BE2C (cell line): ENCODE measurements at regions not wholly inside any gene's neighbourhood (a gene's known extent, or its start where the extent isn't known, plus 50 kb on each side); places are given as distances from the start of the nearest gene placed in this dataset.

Experiments used
- DNase-seq: peaks from one replicate; pipeline ENCODE4 v3.0.0-alpha.2; 2020
- H3K27me3 ChIP-seq: fragments of 250-450 bp; sonication (Bioruptor Pico); 2 replicates; pipeline ENCODE4 v1.5.1; 2020; ENCODE audit warnings: mild to moderate bottlenecking
- H3K36me3 ChIP-seq: fragments of 250-450 bp; sonication (Bioruptor Pico); 2 replicates; pipeline ENCODE4 v1.5.1; 2020; ENCODE audit warnings: mild to moderate bottlenecking
- H3K4me1 ChIP-seq: fragments of 250-450 bp; sonication (Bioruptor Pico); 2 replicates; pipeline ENCODE4 v1.5.1; 2020
- H3K4me3 ChIP-seq: 2 replicates; pipeline ENCODE4 v1.5.1; 2011; ENCODE audit warnings: low read depth, low read length
- H3K9me3 ChIP-seq: fragments of 250-450 bp; sonication (Bioruptor Pico); 2 replicates; pipeline ENCODE4 v1.5.1; 2020
- TF ChIP-seq, protein P1 (sequence below): IDR thresholded peaks from 2 replicates; pipeline ENCODE4 v1.5.1; 2012; ENCODE audit warnings: mild to moderate bottlenecking, low read depth, low read length

DNA sequence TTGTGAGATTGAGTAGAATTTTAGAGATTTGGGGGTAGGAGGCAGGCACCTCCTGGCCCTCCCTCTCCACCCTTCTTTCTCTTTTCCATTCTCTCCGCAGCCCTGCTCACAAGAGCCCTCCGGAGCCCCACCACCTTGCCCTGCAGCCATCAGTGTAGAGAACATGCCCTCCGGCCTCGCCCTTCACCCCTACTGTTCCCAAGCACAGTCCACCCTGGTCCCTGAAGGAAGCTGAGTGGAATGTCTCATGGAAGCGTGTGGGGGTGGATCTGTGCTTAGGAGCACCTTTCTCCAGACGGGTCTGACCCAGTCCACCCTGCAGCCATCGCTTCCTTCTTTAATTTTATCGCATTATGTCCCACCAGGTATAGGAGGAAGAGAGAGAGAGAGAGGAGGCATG is 267.1 kb downstream of the NSG2 start:
- no peak for DNase-seq
- Histone ChIP-seq H3K36me3 (no peaks in the 10 kb centered on the region), H3K4me3 (no peak overlapping the region), H3K9me3 (no peaks in the 10 kb centered on the region), H3K4me1 (peaks cover 32% of the 10 kb centered on the region), H3K27me3 (no peaks in the 10 kb centered on the region)
- TF ChIP-seq, protein P1, sequence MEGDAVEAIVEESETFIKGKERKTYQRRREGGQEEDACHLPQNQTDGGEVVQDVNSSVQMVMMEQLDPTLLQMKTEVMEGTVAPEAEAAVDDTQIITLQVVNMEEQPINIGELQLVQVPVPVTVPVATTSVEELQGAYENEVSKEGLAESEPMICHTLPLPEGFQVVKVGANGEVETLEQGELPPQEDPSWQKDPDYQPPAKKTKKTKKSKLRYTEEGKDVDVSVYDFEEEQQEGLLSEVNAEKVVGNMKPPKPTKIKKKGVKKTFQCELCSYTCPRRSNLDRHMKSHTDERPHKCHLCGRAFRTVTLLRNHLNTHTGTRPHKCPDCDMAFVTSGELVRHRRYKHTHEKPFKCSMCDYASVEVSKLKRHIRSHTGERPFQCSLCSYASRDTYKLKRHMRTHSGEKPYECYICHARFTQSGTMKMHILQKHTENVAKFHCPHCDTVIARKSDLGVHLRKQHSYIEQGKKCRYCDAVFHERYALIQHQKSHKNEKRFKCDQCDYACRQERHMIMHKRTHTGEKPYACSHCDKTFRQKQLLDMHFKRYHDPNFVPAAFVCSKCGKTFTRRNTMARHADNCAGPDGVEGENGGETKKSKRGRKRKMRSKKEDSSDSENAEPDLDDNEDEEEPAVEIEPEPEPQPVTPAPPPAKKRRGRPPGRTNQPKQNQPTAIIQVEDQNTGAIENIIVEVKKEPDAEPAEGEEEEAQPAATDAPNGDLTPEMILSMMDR, result no peak

DNA sequence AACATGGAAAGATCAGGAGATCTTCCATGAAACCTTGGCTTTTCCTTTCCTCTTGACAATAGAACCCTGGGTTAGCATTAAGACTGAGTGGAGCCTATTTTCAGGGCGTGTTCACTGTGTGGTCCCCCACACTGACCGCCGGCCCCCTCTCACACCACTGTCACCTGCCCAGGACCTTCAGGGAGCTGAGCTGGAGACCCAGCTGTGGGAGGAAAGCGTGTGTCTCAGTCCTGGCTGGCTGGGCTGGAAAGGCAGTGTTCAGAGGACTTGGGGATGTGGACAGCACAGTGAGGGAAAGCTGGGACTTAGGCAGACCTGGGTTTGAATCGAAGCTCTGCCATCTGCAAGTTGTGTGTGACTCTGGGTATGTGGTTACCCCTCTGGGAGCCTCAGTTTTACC is 268.1 kb downstream of the NSG2 start:
- no peak overlapping the region for H3K4me3 ChIP-seq
- H3K36me3 ChIP-seq, result no peaks in the 10 kb centered on the region
- H3K27me3 ChIP-seq, result no peaks in the 10 kb centered on the region
- H3K9me3 ChIP-seq, result no peaks in the 10 kb centered on the region
- no peak for DNase-seq
- TF ChIP-seq, protein P1, result no peak
- H3K4me1 ChIP-seq, result peaks cover 31% of the 10 kb centered on the region

DNA sequence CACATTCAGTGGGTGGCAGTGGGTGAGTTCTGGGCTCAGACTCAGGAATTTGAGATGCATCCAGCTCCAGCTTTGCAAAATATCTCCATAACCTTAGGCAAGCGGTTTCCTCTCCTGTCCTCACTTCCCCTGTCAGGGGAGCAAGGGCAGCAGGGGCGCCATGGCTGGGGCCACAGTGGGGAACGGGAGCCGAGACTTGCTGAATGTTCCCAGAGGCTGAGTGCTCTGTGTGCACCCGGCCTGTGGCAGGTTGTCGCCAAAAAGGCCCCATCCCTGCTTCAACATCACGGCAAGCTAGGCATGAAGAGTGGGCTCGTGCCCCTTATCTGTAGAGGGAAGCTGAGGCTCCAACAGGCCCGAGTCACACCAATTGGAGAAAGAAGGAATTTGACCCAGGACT is 268.8 kb downstream of the NSG2 start:
- no peak for DNase-seq
- no peaks in the 10 kb centered on the region for H3K9me3 ChIP-seq
- no peaks in the 10 kb centered on the region for H3K36me3 ChIP-seq
- H3K4me1 ChIP-seq, result peaks cover 25% of the 10 kb centered on the region
- TF ChIP-seq, protein P1, result no peak
- no peak overlapping the region for H3K4me3 ChIP-seq
- H3K27me3 ChIP-seq, result no peaks in the 10 kb centered on the region

DNA sequence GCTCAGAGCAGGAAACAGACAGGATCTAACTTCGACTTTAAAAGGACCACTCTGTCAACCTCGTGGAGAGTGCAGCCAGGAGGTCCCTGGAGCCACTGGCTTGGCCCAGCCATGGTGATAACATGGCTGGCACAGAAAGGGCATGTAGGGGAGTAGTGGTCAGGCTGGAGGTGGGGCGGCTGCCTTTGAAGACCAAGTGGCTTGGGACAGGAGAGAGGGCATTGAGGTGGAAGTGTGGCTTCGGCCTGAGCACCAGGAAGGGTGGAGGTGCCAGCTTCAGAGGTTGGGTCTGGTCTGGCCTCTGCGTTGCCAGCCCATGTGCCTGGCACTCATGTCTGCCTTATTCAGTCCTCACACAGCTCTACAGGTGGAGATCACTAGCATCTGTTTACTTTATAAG is 270.0 kb downstream of the NSG2 start:
- TF ChIP-seq, protein P1, result no peak
- no peaks in the 10 kb centered on the region for H3K27me3 ChIP-seq
- H3K9me3 ChIP-seq, result no peaks in the 10 kb centered on the region
- no peak for DNase-seq
- peaks cover 21% of the 10 kb centered on the region for H3K4me1 ChIP-seq
- H3K4me3 ChIP-seq, result no peak overlapping the region
- no peaks in the 10 kb centered on the region for H3K36me3 ChIP-seq

GRCh38 chr5:174315871-174316270 is 270.4 kb downstream of the NSG2 start:
- peaks cover 17% of the 10 kb centered on the region for H3K4me1 ChIP-seq
- no peaks in the 10 kb centered on the region for H3K36me3 ChIP-seq
- TF ChIP-seq, protein P1, result no peak
- H3K9me3 ChIP-seq, result no peaks in the 10 kb centered on the region
- H3K4me3 ChIP-seq, result no peak overlapping the region
- peak; percentile 51 for DNase-seq
- no peaks in the 10 kb centered on the region for H3K27me3 ChIP-seq

GRCh38 chr5:174316326-174316725 is 270.8 kb downstream of the NSG2 start:
- Histone ChIP-seq H3K9me3 (no peaks in the 10 kb centered on the region), H3K4me3 (no peak overlapping the region), H3K27me3 (no peaks in the 10 kb centered on the region), H3K4me1 (peaks cover 12% of the 10 kb centered on the region), H3K36me3 (no peaks in the 10 kb centered on the region)
- TF ChIP-seq, protein P1, result no peak
- DNase-seq, result no peak
